GM19395 (cell line): ENCODE measurements at regions not wholly inside any gene's neighbourhood (a gene's known extent, or its start where the extent isn't known, plus 50 kb on each side); places are given as distances from the start of the nearest gene placed in this dataset.

ENCODE experiments used
- ATAC-seq: cut with Tn5 transposase; IDR thresholded peaks from one replicate; pipeline ENCODE4 v1.9.1; 2021; ENCODE audit warnings: mild to moderate bottlenecking, moderate library complexity; ENCODE audit not compliant: unreplicated experiment

GRCh38 chr5:135207866-135208265 is 173.8 kb upstream of the PITX1 start:
- ATAC-seq: no peak

- no peak for ATAC-seq
These were observed 172.8 kb upstream of the PITX1 start for GRCh38 chr5:135206862-135207261.

- ATAC-seq: no peak
These were observed 171.8 kb upstream of the PITX1 start for GRCh38 chr5:135205632-135206349.

GRCh38 chr5:135204151-135204600 is 170.1 kb upstream of the PITX1 start:
- no peak for ATAC-seq

GRCh38 chr5:135203593-135204036 is 169.6 kb upstream of the PITX1 start:
- ATAC-seq: no peak

GRCh38 chr5:135203019-135203418 is 169.0 kb upstream of the PITX1 start:
- ATAC-seq: no peak

- ATAC-seq: no peak
These were observed 165.9 kb upstream of the PITX1 start for GRCh38 chr5:135199919-135200318.

GRCh38 chr5:135196483-135196882 is 162.5 kb upstream of the PITX1 start:
- ATAC-seq: no peak

GRCh38 chr5:135195270-135195608 is 161.2 kb upstream of the PITX1 start:
- ATAC-seq: no peak

- ATAC-seq: no peak
These were observed 160.7 kb upstream of the PITX1 start for GRCh38 chr5:135194573-135195269.

- ATAC-seq: no peak
These were observed 160.1 kb upstream of the PITX1 start for GRCh38 chr5:135194126-135194488.

GRCh38 chr5:135193213-135194125 is 159.4 kb upstream of the PITX1 start:
- ATAC-seq: no peak

- no peak for ATAC-seq
These were observed 158.3 kb upstream of the PITX1 start for GRCh38 chr5:135192351-135192750.

GRCh38 chr5:135191084-135191826 is 157.2 kb upstream of the PITX1 start:
- peak; percentile 88 for ATAC-seq

- no peak for ATAC-seq
These were observed 156.5 kb upstream of the PITX1 start for GRCh38 chr5:135190416-135191083.

GRCh38 chr5:135189024-135189423 is 155.0 kb upstream of the PITX1 start:
- ATAC-seq: no peak

- no peak for ATAC-seq
These were observed 154.3 kb upstream of the PITX1 start for GRCh38 chr5:135188233-135188914.

GRCh38 chr5:135186662-135187522 is 152.9 kb upstream of the PITX1 start:
- ATAC-seq: no peak
